ENCODE measurements at regions not wholly inside any gene's neighbourhood (a gene's known extent, or its start where the extent isn't known, plus 50 kb on each side); places are given as distances from the start of the nearest gene placed in this dataset.

- no peak overlapping the region for H3K23ac ChIP-seq (ENCODE audit: insufficient read length)
- H2BK120ac ChIP-seq (replicated peaks; ENCODE audit: low read depth, low read length) = no peak overlapping the region
- H3K27me3 ChIP-seq (replicated peaks in 1 of 4; ENCODE audit: control insufficient read depth in 3 of 4, extremely low read depth in 1 of 4, insufficient read depth in 3 of 4, low read length in 3 of 4) = no peaks in the 10 kb centered on the region
- WGBS, 2 experiments (ENCODE audit: extremely low coverage in 1 of 2, insufficient coverage in 1 of 2, insufficient read length in 1 of 2, insufficient replicate concordance in 2 of 2, low coverage in 1 of 2, low lambda C conversion rate in 2 of 2, missing lambda C conversion rate in 1 of 2) = 91% methylated on average over 20 of the region's 20 CpGs; no CpG with 5 or more reads in 1 of the 2 experiments
- no peak overlapping the region for H2AK5ac ChIP-seq (ENCODE audit: low read depth, low read length)
- no peaks in the 10 kb centered on the region; the same call in 1 of the 2 replicates for H3K79me1 ChIP-seq (ENCODE audit: low read depth, low read length)
- no peak for DNase-seq (ENCODE audit: low read depth in 1 of 2, low spot score in 2 of 2)
- H2AFZ ChIP-seq (ENCODE audit: low read length) = no peak overlapping the region
- 0 out of 2 replicates have a peak overlapping the region, but pooled peaks have one; percentile 18 for H2BK15ac ChIP-seq (ENCODE audit: low read length)
- H4K20me1 ChIP-seq (replicated peaks in 1 of 2; ENCODE audit: control insufficient read depth in 1 of 2, insufficient read depth in 2 of 2, low read length in 2 of 2) = no peaks in the 10 kb centered on the region
- H3K18ac ChIP-seq (ENCODE audit: extremely low read depth, low read length) = no peak overlapping the region
- H3K9me3 ChIP-seq (ENCODE audit: insufficient read depth in 2 of 2, low read depth in 1 of 2, low read length in 1 of 2) = no peaks in the 10 kb centered on the region
- ChIA-PET POLR2A (ENCODE audit: partially characterized antibody) (no interaction called here), CTCF (ENCODE audit: partially characterized antibody) (interaction anchor here (0.7 kb wide), 2 partner anchors 153 to 772 kb away, joined by 4 read pairs; no protein-coding TSS in a partner anchor)
- no peaks in the 10 kb centered on the region for H3K36me3 ChIP-seq (ENCODE audit: control insufficient read depth in 2 of 4, insufficient read depth in 4 of 4, low read length in 3 of 4)
- no peak overlapping the region for H3K4ac ChIP-seq (replicated peaks; ENCODE audit: insufficient read length, low read depth, low read length)
- H3K4me3 ChIP-seq (ENCODE audit: extremely low read depth in 1 of 4, insufficient read depth in 2 of 4, low read depth in 3 of 4, low read length in 4 of 4) = no peak overlapping the region
- no peak overlapping the region for H3K14ac ChIP-seq (ENCODE audit: insufficient read length)
- no peak overlapping the region for H3K27ac ChIP-seq (ENCODE audit: low read depth, low read length)
- no peaks in the 10 kb centered on the region for H3K23me2 ChIP-seq (ENCODE audit: low read depth, low read length)
- H3K4me2 ChIP-seq (ENCODE audit: insufficient read depth in 1 of 2, low read depth in 2 of 2, low read length in 2 of 2) = no peak overlapping the region
- no peak overlapping the region for H4K5ac ChIP-seq (ENCODE audit: insufficient read length, low read depth, low read length)
- no peak overlapping the region for H4K91ac ChIP-seq (replicated peaks; ENCODE audit: insufficient read length, low read length)
- H3K79me2 ChIP-seq (ENCODE audit: control insufficient read depth in 1 of 2, insufficient read depth in 2 of 2, low read length in 2 of 2) = no peaks in the 10 kb centered on the region
- no peak overlapping the region for H2BK5ac ChIP-seq (ENCODE audit: low read depth, low read length)
- no peak for FAIRE-seq
- H3K4me1 ChIP-seq (replicated peaks in 1 of 4; ENCODE audit: control insufficient read depth in 3 of 4, insufficient read depth in 4 of 4, low read length in 3 of 4) = peaks cover 0 to 3% (median 0%) of the 10 kb centered on the region in 4 experiments; a peak in 2 of 7 replicates
- H3K56ac ChIP-seq (replicated peaks; ENCODE audit: insufficient read length, low read depth, low read length) = no peak overlapping the region
- H2BK12ac ChIP-seq (ENCODE audit: low read depth, low read length) = no peak overlapping the region
- H3K9ac ChIP-seq (replicated peaks in 1 of 4; ENCODE audit: extremely low read depth in 1 of 4, low read depth in 3 of 4, low read length in 3 of 4) = no peak overlapping the region
- no peak overlapping the region; the same call in 1 of the 2 replicates for H4K8ac ChIP-seq (ENCODE audit: extremely low read depth, insufficient read depth, low read length)
- H2BK20ac ChIP-seq (ENCODE audit: low read length) = no peak overlapping the region
- TF ChIP-seq SP4 (IDR thresholded peaks at IDR 0.05; ENCODE audit: low read length) (no peak), TAF7 (optimal IDR thresholded peaks at IDR 0.05; ENCODE audit: borderline replicate concordance, low read depth, low read length) (no peak), MAFK (IDR thresholded peaks at IDR 0.05; ENCODE audit: low read depth, low read length) (no peak), TBP (IDR thresholded peaks at IDR 0.05; ENCODE audit: low read depth, low read length) (no peak), TCF12 (IDR thresholded peaks at IDR 0.05; ENCODE audit: low read depth, low read length) (no peak), SUZ12 (IDR thresholded peaks at IDR 0.05; ENCODE audit: low read length) (no peak), POLR2A (IDR thresholded peaks at IDR 0.05; ENCODE audit: control extremely low read depth in 1 of 2, low read depth in 2 of 2, low read length in 2 of 2) (no peak), RNF2 (IDR thresholded peaks at IDR 0.05; ENCODE audit: borderline replicate concordance, low read depth, low read length, missing control alignments, poor library complexity, severe bottlenecking) (no peak), SIN3A (conservative IDR thresholded peaks at IDR 0.05 in 1 of 2, IDR thresholded peaks at IDR 0.05 in 1 of 2; ENCODE audit: low read depth in 1 of 2, low read length in 2 of 2) (no peak), POLR2AphosphoS5 (IDR thresholded peaks at IDR 0.05; ENCODE audit: low read depth, low read length) (no peak), KDM4A (IDR thresholded peaks at IDR 0.05; ENCODE audit: low read depth, low read length, severe bottlenecking) (no peak), PHF8 (conservative IDR thresholded peaks at IDR 0.05; ENCODE audit: low read depth, low read length) (no peak)
These were observed 457.0 kb upstream of the ZFHX3 start for GRCh38 chr16:73504591-73505575.

All from H1 (cell line).